IMR-90 (cell line): ENCODE measurements at regions not wholly inside any gene's neighbourhood (a gene's known extent, or its start where the extent isn't known, plus 50 kb on each side); places are given as distances from the start of the nearest gene placed in this dataset.

Experiments
- ATAC-seq: fragments of 200-7000 bp; cut with Tn5 transposase; 2 replicates; pipeline ENCODE4 v1.9.1; 2020; ENCODE audit warnings: low read depth, mild to moderate bottlenecking, moderate library complexity
- BruUV-seq: library from RNA; stranded (reverse); fragments of 400-500 nt; replicated peaks from 2 replicates; lab custom pipeline; 2021; lab: Mats Ljungman, UMichigan
- CTCF ChIA-PET: fragments of 300-600 bp; formaldehyde crosslinking; extraction: SDS; loops from one replicate; lab custom pipeline; 2021; ENCODE audit warnings: antibody characterized with exemption; lab: Yijun Ruan, JAX
- POLR2A ChIA-PET: fragments of 300-600 bp; sonication (Branson Sonifier 250); formaldehyde crosslinking; loops from one replicate; lab custom pipeline; 2022; ENCODE audit warnings: antibody characterized with exemption; ENCODE audit not compliant: unreplicated experiment; lab: Charles Lee
- DNase-seq: peaks from one replicate; pipeline ENCODE4 v3.0.0; 2013
- H2AFZ ChIP-seq: replicated peaks from 2 replicates; pipeline ENCODE3; 2013; ENCODE audit warnings: low read length, mild to moderate bottlenecking; ENCODE audit not compliant: poor library complexity
- H2AK5ac ChIP-seq: 2 replicates; pipeline ENCODE4 v1.6.1; 2013; ENCODE audit warnings: low read depth, low read length, inconsistent platforms
- H2AK9ac ChIP-seq: replicated peaks from 2 replicates; pipeline ENCODE3; 2013; ENCODE audit warnings: mild to moderate bottlenecking, low read depth, low read length, moderate library complexity; ENCODE audit not compliant: poor library complexity
- H2BK120ac ChIP-seq: 2 replicates; pipeline ENCODE4 v1.6.1; 2013; ENCODE audit warnings: low read depth, low read length, inconsistent platforms
- H2BK15ac ChIP-seq: 3 replicates; pipeline ENCODE4 v1.6.1; 2013; ENCODE audit warnings: low read depth, low read length, inconsistent platforms
- H2BK20ac ChIP-seq: 2 replicates; pipeline ENCODE4 v1.6.1; 2013; ENCODE audit warnings: low read depth, mild to moderate bottlenecking, inconsistent platforms, low read length, moderate library complexity
- H2BK5ac ChIP-seq: 2 replicates; pipeline ENCODE4 v1.6.1; 2013; ENCODE audit warnings: mild to moderate bottlenecking, low read depth, low read length, inconsistent platforms; ENCODE audit not compliant: poor library complexity, severe bottlenecking
- H3K14ac ChIP-seq: replicated peaks from 2 replicates; pipeline ENCODE4 v1.6.1; 2013; ENCODE audit warnings: low read depth, low read length, inconsistent platforms
- H3K18ac ChIP-seq: 2 replicates; pipeline ENCODE4 v1.6.1; 2013; ENCODE audit warnings: low read depth, low read length, control low read depth
- H3K23ac ChIP-seq: 2 replicates; pipeline ENCODE4 v1.6.1; 2013; ENCODE audit warnings: low read depth, low read length, inconsistent platforms
- H3K27ac ChIP-seq: 2 replicates; pipeline ENCODE4 v1.5.1; 2013; ENCODE audit warnings: mild to moderate bottlenecking, control low read depth, low read length; ENCODE audit not compliant: insufficient read depth
- H3K27me3 ChIP-seq: 2 replicates; pipeline ENCODE4 v1.6.1; 2013; ENCODE audit warnings: low read length; ENCODE audit not compliant: control insufficient read depth, insufficient read depth
- H3K36me3 ChIP-seq: 2 replicates; pipeline ENCODE4 v1.6.1; 2013; ENCODE audit warnings: low read length, mixed read lengths; ENCODE audit not compliant: control insufficient read depth, insufficient read depth
- H3K4ac ChIP-seq: 2 replicates; pipeline ENCODE4 v1.6.1; 2013; ENCODE audit warnings: low read depth, low read length, inconsistent platforms
- H3K4me1 ChIP-seq: 2 replicates; pipeline ENCODE4 v1.6.1; 2013; ENCODE audit warnings: low read length, mixed read lengths; ENCODE audit not compliant: control insufficient read depth, insufficient read depth
- H3K4me2 ChIP-seq: 2 replicates; pipeline ENCODE4 v1.6.1; 2013; ENCODE audit warnings: low read depth, mild to moderate bottlenecking, control low read depth, low read length, moderate library complexity
- H3K4me3 ChIP-seq: 2 replicates; pipeline ENCODE4 v1.5.1; 2013; ENCODE audit warnings: low read depth, mild to moderate bottlenecking, control low read depth, low read length, moderate library complexity; ENCODE audit not compliant: insufficient read depth
- H3K56ac ChIP-seq: 2 replicates; pipeline ENCODE4 v1.6.1; 2013; ENCODE audit warnings: low read length, inconsistent platforms; ENCODE audit not compliant: insufficient read depth; ENCODE audit errors: extremely low read depth
- H3K79me1 ChIP-seq, 2 experiments: 2 replicates each; pipeline ENCODE4 v1.6.1; 2013; ENCODE audit warnings: low read length in 2 of 2, inconsistent platforms in 1 of 2, low read depth in 1 of 2
- H3K9ac ChIP-seq: 2 replicates; pipeline ENCODE4 v1.6.1; 2013; ENCODE audit warnings: low read depth, low read length, control low read depth
- H3K9me1 ChIP-seq: 2 replicates; pipeline ENCODE4 v1.6.1; 2013; ENCODE audit warnings: low read length, inconsistent platforms; ENCODE audit not compliant: insufficient read depth
- H3K9me3 ChIP-seq: 2 replicates; pipeline ENCODE4 v1.6.1; 2013; ENCODE audit warnings: low read length; ENCODE audit not compliant: control insufficient read depth, insufficient read depth
- H4K20me1 ChIP-seq: 2 replicates; pipeline ENCODE4 v1.6.1; 2013; ENCODE audit warnings: low read length, inconsistent platforms; ENCODE audit not compliant: insufficient read depth
- H4K5ac ChIP-seq: 2 replicates; pipeline ENCODE4 v1.6.1; 2013; ENCODE audit warnings: mild to moderate bottlenecking, low read depth, low read length, control low read depth
- H4K8ac ChIP-seq, 2 experiments: 2 replicates each; pipeline ENCODE4 v1.6.1; 2013; ENCODE audit warnings: low read depth in 2 of 2, low read length in 2 of 2, control low read depth in 1 of 2, inconsistent platforms in 1 of 2
- H4K91ac ChIP-seq: 2 replicates; pipeline ENCODE4 v1.6.1; 2013; ENCODE audit warnings: low read depth, low read length, inconsistent platforms; ENCODE audit not compliant: insufficient read depth
- BHLHE40 ChIP-seq: fragments of 150-350 bp; IDR thresholded peaks from 2 replicates; pipeline ENCODE4 v1.6.1; 2016; ENCODE audit warnings: mild to moderate bottlenecking, low read depth, low read length
- CEBPB ChIP-seq: IDR thresholded peaks from 2 replicates; pipeline ENCODE4 v1.6.1; 2012; ENCODE audit warnings: low read depth, low read length, improper control_type of control experiment
- CHD1 ChIP-seq: IDR thresholded peaks from 2 replicates; pipeline ENCODE4 v1.6.1; 2012; ENCODE audit warnings: low read depth, low read length, improper control_type of control experiment
- CTCF ChIP-seq: conservative IDR thresholded peaks from 2 replicates; pipeline ENCODE4 v1.5.1; 2012; ENCODE audit warnings: mild to moderate bottlenecking, low read depth, low read length, improper control_type of control experiment
- FOS ChIP-seq: fragments of 150-350 bp; IDR thresholded peaks from 2 replicates; pipeline ENCODE4 v1.6.1; 2016; ENCODE audit warnings: low read depth, low read length
- MAFK ChIP-seq: IDR thresholded peaks from 2 replicates; pipeline ENCODE4 v1.6.1; 2012; ENCODE audit warnings: low read depth, low read length, improper control_type of control experiment
- MAZ ChIP-seq: IDR thresholded peaks from 2 replicates; pipeline ENCODE4 v1.6.1; 2012; ENCODE audit warnings: low read depth, mild to moderate bottlenecking, low read length, improper control_type of control experiment, moderate library complexity, borderline replicate concordance
- NFE2L2 ChIP-seq: fragments of 150-350 bp; IDR thresholded peaks from 2 replicates; pipeline ENCODE4 v1.6.1; 2016; ENCODE audit warnings: low read depth, mild to moderate bottlenecking, low read length
- POLR2A ChIP-seq: IDR thresholded peaks from 2 replicates; pipeline ENCODE4 v1.6.1; 2012; ENCODE audit warnings: mild to moderate bottlenecking, low read depth, low read length
- RFX5 ChIP-seq: IDR thresholded peaks from 2 replicates; pipeline ENCODE4 v1.8.0; 2012; ENCODE audit warnings: low read depth, mild to moderate bottlenecking, low read length, moderate library complexity
- WGBS, 2 experiments: methylation state at CpG; one replicate each; pipeline versions ENCODE4 v1.1.5 to v1.1.7; 2013; ENCODE audit warnings: missing lambda C conversion rate in 2 of 2; ENCODE audit not compliant: insufficient read length in 1 of 2; ENCODE audit errors: extremely low coverage in 2 of 2; 5-methylcytosine and 5-hydroxymethylcytosine counted together
- dilution Hi-C: fragments of 300-500 bp; cut with HindIII; formaldehyde crosslinking; loops from one replicate; pipeline ENCODE4 v1.14.3; 2018; ENCODE audit warnings: low sequenced_read_pairs; ENCODE audit not compliant: unreplicated experiment
- in situ Hi-C: fragments of 300-500 bp; cut with MboI; formaldehyde crosslinking; loops from 3 replicates; pipeline ENCODE4 v1.14.3; 2019; ENCODE audit warnings: low sequenced_read_pairs, inconsistent platforms, mixed read lengths
- intact Hi-C: fragments of 100-400 bp; cut with micrococcal nuclease; formaldehyde crosslinking; loops from 2 replicates; pipeline ENCODE4 v1.10.0; 2022
- TF ChIP-seq, protein P1 (sequence below): fragments of 150-350 bp; IDR thresholded peaks from 2 replicates; pipeline ENCODE4 v1.6.1; 2017; ENCODE audit warnings: mild to moderate bottlenecking, antibody characterized with exemption, low read length, low read depth
- TF ChIP-seq, protein P2 (sequence below): fragments of 150-350 bp; IDR thresholded peaks from 2 replicates; pipeline ENCODE4 v1.6.1; 2016; ENCODE audit warnings: low read depth, mild to moderate bottlenecking, low read length, moderate library complexity, borderline replicate concordance

- Histone ChIP-seq H2BK15ac (no peak overlapping the region), H3K27ac (no peak overlapping the region), H2AK5ac (no peak overlapping the region), H2BK5ac (no peak overlapping the region), H3K56ac (no peak overlapping the region), H2AFZ (no peak overlapping the region), H3K14ac (no peak overlapping the region), H3K4me2 (no peak overlapping the region), H3K4ac (no peak overlapping the region), H3K9me3 (peaks cover 18% of the 10 kb centered on the region), H3K9me1 (no peaks in the 10 kb centered on the region), H4K91ac (no peak overlapping the region), H4K20me1 (no peaks in the 10 kb centered on the region), H2BK20ac (no peak overlapping the region), H3K36me3 (no peaks in the 10 kb centered on the region), H3K79me1 (no peaks in the 10 kb centered on the region), H3K27me3 (no peaks in the 10 kb centered on the region), H3K9ac (no peak overlapping the region), H3K4me1 (no peaks in the 10 kb centered on the region), H3K23ac (no peak overlapping the region), H3K4me3 (no peak overlapping the region), H4K5ac (no peak overlapping the region), H4K8ac (no peak overlapping the region), H2BK120ac (no peak overlapping the region), H3K18ac (no peak overlapping the region), H2AK9ac (no peak overlapping the region)
- TF ChIP-seq, protein P1, sequence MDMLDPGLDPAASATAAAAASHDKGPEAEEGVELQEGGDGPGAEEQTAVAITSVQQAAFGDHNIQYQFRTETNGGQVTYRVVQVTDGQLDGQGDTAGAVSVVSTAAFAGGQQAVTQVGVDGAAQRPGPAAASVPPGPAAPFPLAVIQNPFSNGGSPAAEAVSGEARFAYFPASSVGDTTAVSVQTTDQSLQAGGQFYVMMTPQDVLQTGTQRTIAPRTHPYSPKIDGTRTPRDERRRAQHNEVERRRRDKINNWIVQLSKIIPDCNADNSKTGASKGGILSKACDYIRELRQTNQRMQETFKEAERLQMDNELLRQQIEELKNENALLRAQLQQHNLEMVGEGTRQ: no peak
- no peak for TF ChIP-seq MAZ
- no peak for TF ChIP-seq CEBPB
- no peak for TF ChIP-seq CHD1
- no peak for TF ChIP-seq FOS
- no peak for TF ChIP-seq NFE2L2
- TF ChIP-seq MAFK: no peak
- TF ChIP-seq BHLHE40: no peak
- no peak for TF ChIP-seq RFX5
- TF ChIP-seq POLR2A: no peak
- no peak for TF ChIP-seq CTCF
- TF ChIP-seq, protein P2, sequence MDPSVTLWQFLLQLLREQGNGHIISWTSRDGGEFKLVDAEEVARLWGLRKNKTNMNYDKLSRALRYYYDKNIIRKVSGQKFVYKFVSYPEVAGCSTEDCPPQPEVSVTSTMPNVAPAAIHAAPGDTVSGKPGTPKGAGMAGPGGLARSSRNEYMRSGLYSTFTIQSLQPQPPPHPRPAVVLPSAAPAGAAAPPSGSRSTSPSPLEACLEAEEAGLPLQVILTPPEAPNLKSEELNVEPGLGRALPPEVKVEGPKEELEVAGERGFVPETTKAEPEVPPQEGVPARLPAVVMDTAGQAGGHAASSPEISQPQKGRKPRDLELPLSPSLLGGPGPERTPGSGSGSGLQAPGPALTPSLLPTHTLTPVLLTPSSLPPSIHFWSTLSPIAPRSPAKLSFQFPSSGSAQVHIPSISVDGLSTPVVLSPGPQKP: no peak
- BruUV-seq: no TSS peak
- CTCF ChIA-PET: no interaction called here
- in situ Hi-C loops (no loop called here), intact Hi-C loops (no loop called here), dilution Hi-C loops (no loop called here)
- WGBS, 2 experiments: 18% methylated on average over 1 of the region's 7 CpGs; no CpG with 5 or more reads in 1 of the 2 experiments
- no peak for ATAC-seq
- POLR2A ChIA-PET: no interaction called here
- DNase-seq: no peak
Observed at GRCh38 chr10:121185816-121186455, 334.8 kb downstream of the WDR11 start.
